Loucy (cell line): ENCODE measurements at regions not wholly inside any gene's neighbourhood (a gene's known extent, or its start where the extent isn't known, plus 50 kb on each side); places are given as distances from the start of the nearest gene placed in this dataset.

Experiments used
- EZH2phosphoT487 ChIP-seq: fragments of 200-600 bp; IDR thresholded peaks from 2 replicates; pipeline ENCODE4 v1.6.1; 2018; ENCODE audit warnings: antibody characterized with exemption, mild to moderate bottlenecking, moderate library complexity, borderline replicate concordance
- TF ChIP-seq, protein P1 (sequence below): fragments of 200-600 bp; sonication (generic); conservative IDR thresholded peaks from 2 replicates; pipeline ENCODE4 v1.5.1; 2014; ENCODE audit warnings: mild to moderate bottlenecking, antibody characterized with exemption, low read length

DNA sequence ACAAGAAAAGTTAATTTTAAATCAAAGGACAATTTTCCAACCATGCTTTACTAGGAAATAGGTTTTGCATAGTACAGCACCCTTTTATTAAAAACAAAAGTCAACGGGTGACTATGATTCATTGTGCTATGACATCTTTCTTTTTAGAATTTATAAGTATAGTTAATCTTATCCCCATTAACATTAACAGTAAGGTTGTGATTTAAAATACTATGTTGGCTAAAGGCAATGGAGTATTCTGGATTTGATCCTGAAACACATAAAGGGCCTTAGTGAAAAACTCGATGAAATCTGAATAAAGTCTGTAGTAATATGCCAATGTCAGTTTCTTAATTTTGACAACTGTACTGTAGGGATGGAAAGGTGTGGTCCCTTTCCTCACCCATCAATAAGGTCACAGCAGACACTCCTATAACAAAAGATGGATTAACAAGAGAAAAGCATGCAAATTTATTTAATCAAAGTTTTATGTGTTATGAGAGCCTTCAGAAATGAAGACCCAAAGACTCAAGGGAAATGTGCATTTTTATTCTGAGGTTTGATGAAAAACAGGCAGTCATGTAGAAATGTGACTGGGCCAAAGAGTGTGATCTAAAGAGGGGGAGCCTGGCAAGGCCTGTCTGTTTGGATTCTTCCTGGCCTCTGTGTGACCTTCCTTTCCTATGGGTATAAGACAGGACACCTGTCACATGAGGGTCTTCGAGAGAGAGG lies 731.4 kb downstream of the TSN start:
- TF ChIP-seq, protein P1, sequence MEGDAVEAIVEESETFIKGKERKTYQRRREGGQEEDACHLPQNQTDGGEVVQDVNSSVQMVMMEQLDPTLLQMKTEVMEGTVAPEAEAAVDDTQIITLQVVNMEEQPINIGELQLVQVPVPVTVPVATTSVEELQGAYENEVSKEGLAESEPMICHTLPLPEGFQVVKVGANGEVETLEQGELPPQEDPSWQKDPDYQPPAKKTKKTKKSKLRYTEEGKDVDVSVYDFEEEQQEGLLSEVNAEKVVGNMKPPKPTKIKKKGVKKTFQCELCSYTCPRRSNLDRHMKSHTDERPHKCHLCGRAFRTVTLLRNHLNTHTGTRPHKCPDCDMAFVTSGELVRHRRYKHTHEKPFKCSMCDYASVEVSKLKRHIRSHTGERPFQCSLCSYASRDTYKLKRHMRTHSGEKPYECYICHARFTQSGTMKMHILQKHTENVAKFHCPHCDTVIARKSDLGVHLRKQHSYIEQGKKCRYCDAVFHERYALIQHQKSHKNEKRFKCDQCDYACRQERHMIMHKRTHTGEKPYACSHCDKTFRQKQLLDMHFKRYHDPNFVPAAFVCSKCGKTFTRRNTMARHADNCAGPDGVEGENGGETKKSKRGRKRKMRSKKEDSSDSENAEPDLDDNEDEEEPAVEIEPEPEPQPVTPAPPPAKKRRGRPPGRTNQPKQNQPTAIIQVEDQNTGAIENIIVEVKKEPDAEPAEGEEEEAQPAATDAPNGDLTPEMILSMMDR = no peak
- no peak for TF ChIP-seq EZH2phosphoT487
